H1 (cell line): ENCODE measurements at regions not wholly inside any gene's neighbourhood (a gene's known extent, or its start where the extent isn't known, plus 50 kb on each side); places are given as distances from the start of the nearest gene placed in this dataset.

Experiments used
- CTCF ChIA-PET: fragments of 300-600 bp; sonication (Branson Sonifier 250); formaldehyde crosslinking; loops from one replicate; lab custom pipeline; 2021; ENCODE audit not compliant: partially characterized antibody; lab: Charles Lee
- POLR2A ChIA-PET: fragments of 300-600 bp; sonication (Branson Sonifier 250); formaldehyde crosslinking; loops from one replicate; lab custom pipeline; 2021; ENCODE audit warnings: inconsistent platforms; ENCODE audit not compliant: partially characterized antibody; lab: Charles Lee
- DNase-seq, 2 experiments: peaks; one replicate each; pipeline versions ENCODE4 v3.0.0 to v3.0.0-alpha.2; 2010 to 2022; ENCODE audit warnings: low spot score in 2 of 2, low read depth in 1 of 2, mixed read lengths in 1 of 2
- FAIRE-seq: peaks from 2 replicates; lab custom pipeline; 2011; peaks lifted over from hg19 to GRCh38; lab: Jason Lieb, UNC
- H2AFZ ChIP-seq: 2 replicates; pipeline ENCODE4 v1.8.1; 2012; ENCODE audit warnings: low read length, inconsistent platforms
- H2AK5ac ChIP-seq: 2 replicates; pipeline ENCODE4 v1.6.1; 2013; ENCODE audit warnings: low read depth, low read length
- H2BK120ac ChIP-seq: replicated peaks from 2 replicates; pipeline ENCODE3; 2013; ENCODE audit warnings: low read depth, low read length, inconsistent platforms
- H2BK12ac ChIP-seq: 2 replicates; pipeline ENCODE4 v1.6.1; 2013; ENCODE audit warnings: low read depth, low read length
- H2BK15ac ChIP-seq: 2 replicates; pipeline ENCODE4 v1.6.1; 2013; ENCODE audit warnings: low read length
- H2BK20ac ChIP-seq: 2 replicates; pipeline ENCODE4 v1.6.1; 2013; ENCODE audit warnings: low read length
- H2BK5ac ChIP-seq: 2 replicates; pipeline ENCODE4 v1.6.1; 2013; ENCODE audit warnings: low read depth, low read length
- H3K14ac ChIP-seq: 2 replicates; pipeline ENCODE4 v1.6.1; 2013; ENCODE audit warnings: inconsistent platforms; ENCODE audit not compliant: insufficient read length
- H3K18ac ChIP-seq: 2 replicates; pipeline ENCODE4 v1.6.1; 2013; ENCODE audit warnings: low read length; ENCODE audit errors: extremely low read depth
- H3K23ac ChIP-seq: 2 replicates; pipeline ENCODE4 v1.6.1; 2013; ENCODE audit warnings: inconsistent platforms; ENCODE audit not compliant: insufficient read length
- H3K23me2 ChIP-seq: 2 replicates; pipeline ENCODE4 v1.6.1; 2013; ENCODE audit warnings: low read depth, low read length
- H3K27ac ChIP-seq: 2 replicates; pipeline ENCODE4 v1.6.1; 2011; ENCODE audit warnings: low read depth, low read length, inconsistent platforms
- H3K27me3 ChIP-seq, 4 experiments: replicated peaks in 1 of 4; 1 replicate in 1 of 4; 2 replicates in 3 of 4; pipeline versions ENCODE4 v1.6.1 to v1.8.1; 2011 to 2013; ENCODE audit warnings: low read length in 3 of 4, mild to moderate bottlenecking in 3 of 4, inconsistent platforms in 2 of 4, mixed read lengths in 2 of 4, moderate library complexity in 1 of 4; ENCODE audit not compliant: control insufficient read depth in 3 of 4, insufficient read depth in 3 of 4; ENCODE audit errors: extremely low read depth in 1 of 4
- H3K36me3 ChIP-seq, 4 experiments: 2 replicates each; pipeline versions ENCODE4 v1.6.1 to v1.8.1; 2011 to 2013; ENCODE audit warnings: mild to moderate bottlenecking in 4 of 4, low read length in 3 of 4, moderate library complexity in 2 of 4, control low read depth in 1 of 4, inconsistent platforms in 1 of 4; ENCODE audit not compliant: insufficient read depth in 4 of 4, control insufficient read depth in 2 of 4
- H3K4ac ChIP-seq: replicated peaks from 2 replicates; pipeline ENCODE3; 2013; ENCODE audit warnings: low read length, low read depth, mixed read lengths, inconsistent platforms; ENCODE audit not compliant: insufficient read length
- H3K4me1 ChIP-seq, 4 experiments: replicated peaks in 1 of 4; 1 replicate in 1 of 4; 2 replicates in 3 of 4; pipeline versions ENCODE4 v1.6.1 to v1.8.1; 2011 to 2013; ENCODE audit warnings: low read length in 3 of 4, inconsistent platforms in 2 of 4, mixed read lengths in 1 of 4; ENCODE audit not compliant: insufficient read depth in 4 of 4, control insufficient read depth in 3 of 4
- H3K4me2 ChIP-seq, 2 experiments: 2 replicates each; pipeline versions ENCODE4 v1.6.1 to v1.8.1; 2011 to 2013; ENCODE audit warnings: low read depth in 2 of 2, low read length in 2 of 2, control low read depth in 1 of 2, inconsistent platforms in 1 of 2, mild to moderate bottlenecking in 1 of 2; ENCODE audit not compliant: insufficient read depth in 1 of 2
- H3K4me3 ChIP-seq, 4 experiments: fragments of 200-600, 300-600 bp in 1 of 4; sonication (generic), shearing (Covaris generic), sonication (Bioruptor Twin) in 1 of 4; 2 replicates each; pipeline versions ENCODE4 v1.5.1 to v1.8.1; 2011 to 2016; ENCODE audit warnings: low read length in 4 of 4, low read depth in 3 of 4, control low read depth in 2 of 4, inconsistent platforms in 2 of 4, mild to moderate bottlenecking in 2 of 4, mixed read lengths in 1 of 4, moderate library complexity in 1 of 4; ENCODE audit not compliant: insufficient read depth in 2 of 4; ENCODE audit errors: extremely low read depth in 1 of 4
- H3K56ac ChIP-seq: replicated peaks from 2 replicates; pipeline ENCODE3; 2013; ENCODE audit warnings: low read depth, mild to moderate bottlenecking, mixed read lengths, low read length, inconsistent platforms; ENCODE audit not compliant: insufficient read length
- H3K79me1 ChIP-seq: 2 replicates; pipeline ENCODE4 v1.6.1; 2013; ENCODE audit warnings: low read depth, low read length, control low read depth
- H3K79me2 ChIP-seq, 2 experiments: 2 replicates each; pipeline versions ENCODE4 v1.6.1 to v1.8.1; 2012 to 2013; ENCODE audit warnings: low read length in 2 of 2, mild to moderate bottlenecking in 2 of 2, inconsistent platforms in 1 of 2; ENCODE audit not compliant: insufficient read depth in 2 of 2, control insufficient read depth in 1 of 2
- H3K9ac ChIP-seq, 4 experiments: replicated peaks in 1 of 4; 1 replicate in 1 of 4; 2 replicates in 3 of 4; pipeline versions ENCODE4 v1.6.1 to v1.8.1; 2011 to 2013; ENCODE audit warnings: low read depth in 3 of 4, low read length in 3 of 4, control low read depth in 2 of 4, mild to moderate bottlenecking in 2 of 4, moderate library complexity in 2 of 4, inconsistent platforms in 1 of 4; ENCODE audit errors: extremely low read depth in 1 of 4
- H3K9me3 ChIP-seq, 2 experiments: 2 replicates each; pipeline versions ENCODE4 v1.6.1 to v1.8.1; 2012 to 2013; ENCODE audit warnings: mild to moderate bottlenecking in 2 of 2, moderate library complexity in 2 of 2, control low read depth in 1 of 2, inconsistent platforms in 1 of 2, low read depth in 1 of 2, low read length in 1 of 2, mixed read lengths in 1 of 2; ENCODE audit not compliant: insufficient read depth in 2 of 2
- H4K20me1 ChIP-seq, 2 experiments: replicated peaks in 1 of 2; 2 replicates each; pipeline versions ENCODE3 to v1.8.1; 2011 to 2013; ENCODE audit warnings: inconsistent platforms in 2 of 2, low read length in 2 of 2, mild to moderate bottlenecking in 1 of 2; ENCODE audit not compliant: insufficient read depth in 2 of 2, control insufficient read depth in 1 of 2
- H4K5ac ChIP-seq: 2 replicates; pipeline ENCODE4 v1.6.1; 2013; ENCODE audit warnings: low read length, low read depth, mixed read lengths, inconsistent platforms; ENCODE audit not compliant: insufficient read length
- H4K8ac ChIP-seq: 2 replicates; pipeline ENCODE4 v1.8.0; 2013; ENCODE audit warnings: mild to moderate bottlenecking, moderate library complexity, low read length, inconsistent platforms; ENCODE audit not compliant: insufficient read depth; ENCODE audit errors: extremely low read depth
- H4K91ac ChIP-seq: replicated peaks from 2 replicates; pipeline ENCODE3; 2013; ENCODE audit warnings: low read length, mixed read lengths, inconsistent platforms; ENCODE audit not compliant: insufficient read length
- BACH1 ChIP-seq: IDR thresholded peaks from 2 replicates; pipeline ENCODE4 v1.6.1; 2012; ENCODE audit warnings: low read length, improper control_type of control experiment
- POU5F1 ChIP-seq: IDR thresholded peaks from 2 replicates; pipeline ENCODE4 v1.6.1; 2011; ENCODE audit warnings: low read depth, mild to moderate bottlenecking, low read length, moderate library complexity
- TCF12 ChIP-seq: IDR thresholded peaks from 2 replicates; pipeline ENCODE4 v1.6.1; 2011; ENCODE audit warnings: low read depth, mild to moderate bottlenecking, low read length
- WGBS, 2 experiments: shearing (Covaris generic) in 1 of 2; methylation state at CpG; one replicate each; pipeline versions ENCODE4 v1.1.6 to v1.1.7; 2013 to 2015; ENCODE audit warnings: low lambda C conversion rate in 2 of 2, mixed read lengths in 2 of 2, inconsistent platforms in 1 of 2, low coverage in 1 of 2, missing lambda C conversion rate in 1 of 2; ENCODE audit not compliant: insufficient replicate concordance in 2 of 2, insufficient coverage in 1 of 2, insufficient read length in 1 of 2; ENCODE audit errors: extremely low coverage in 1 of 2, missing lambda C conversion rate in 1 of 2; 5-methylcytosine and 5-hydroxymethylcytosine counted together

DNA sequence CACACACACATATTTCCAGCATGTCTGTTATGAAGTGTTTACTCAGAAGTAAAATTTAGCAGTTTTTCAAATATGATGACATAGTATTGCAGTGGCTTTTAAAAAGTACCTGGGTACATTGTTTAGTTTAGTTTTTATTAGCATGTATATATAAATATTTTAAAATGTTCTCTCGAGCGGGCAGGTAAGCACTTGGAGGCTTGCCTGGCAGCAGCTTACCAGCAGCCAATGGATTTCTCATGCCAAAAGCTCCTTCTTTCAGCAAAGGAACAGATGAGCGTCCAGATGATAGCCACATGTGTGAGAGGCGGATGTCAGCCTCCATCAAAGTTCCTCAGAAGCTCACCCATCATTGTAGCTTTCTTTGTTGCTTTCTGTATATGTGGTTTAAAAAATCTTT, 57.2 kb upstream of the LRIG3 start:
- H3K4me2 ChIP-seq, result no peak overlapping the region
- H3K23ac ChIP-seq, result no peak overlapping the region
- H2AFZ ChIP-seq, result no peak overlapping the region
- no peaks in the 10 kb centered on the region for H3K23me2 ChIP-seq
- no peak for FAIRE-seq
- H3K27ac ChIP-seq, result no peak overlapping the region
- H3K9ac ChIP-seq, result no peak overlapping the region
- no peak overlapping the region for H2AK5ac ChIP-seq
- H4K20me1 ChIP-seq, result no peaks in the 10 kb centered on the region
- H3K56ac ChIP-seq, result no peak overlapping the region
- H2BK20ac ChIP-seq, result no peak overlapping the region
- no peaks in the 10 kb centered on the region for H3K79me2 ChIP-seq
- H3K36me3 ChIP-seq, result no peaks in the 10 kb centered on the region
- no peak overlapping the region for H4K91ac ChIP-seq
- H4K8ac ChIP-seq, result no peak overlapping the region
- no peak overlapping the region for H3K4me3 ChIP-seq
- CTCF ChIA-PET, result no interaction called here
- no peak overlapping the region for H2BK5ac ChIP-seq
- H3K9me3 ChIP-seq, result no peaks in the 10 kb centered on the region
- H4K5ac ChIP-seq, result no peak overlapping the region
- no peak overlapping the region for H2BK120ac ChIP-seq
- H2BK12ac ChIP-seq, result no peak overlapping the region
- no peak overlapping the region for H3K18ac ChIP-seq
- 89% methylated on average over 4 of the region's 4 CpGs; no CpG with 5 or more reads in 1 of the 2 experiments for WGBS, 2 experiments
- H2BK15ac ChIP-seq, result no peak overlapping the region
- POLR2A ChIA-PET, result no interaction called here
- H3K4me1 ChIP-seq, result no peaks in the 10 kb centered on the region
- H3K14ac ChIP-seq, result no peak overlapping the region
- no peak overlapping the region for H3K4ac ChIP-seq
- DNase-seq, result no peak
- H3K27me3 ChIP-seq, result no peaks in the 10 kb centered on the region
- H3K79me1 ChIP-seq, result no peaks in the 10 kb centered on the region
- no peak for TF ChIP-seq BACH1
- no peak for TF ChIP-seq TCF12
- TF ChIP-seq POU5F1, result no peak
